PC-3 (cell line): ENCODE measurements at regions not wholly inside any gene's neighbourhood (a gene's known extent, or its start where the extent isn't known, plus 50 kb on each side); places are given as distances from the start of the nearest gene placed in this dataset.

ENCODE experiments used
- ATAC-seq: fragments of 200-7000 bp; cut with Tn5 transposase; 2 replicates; pipeline ENCODE4 v1.9.1; 2020; ENCODE audit warnings: mild to moderate bottlenecking, moderate library complexity
- BruUV-seq: library from RNA; stranded (reverse); fragments of 400-500 nt; replicated peaks from 2 replicates; lab custom pipeline; 2021; lab: Mats Ljungman, UMichigan
- CTCF ChIA-PET: fragments of 300-600 bp; sonication (Branson Sonifier 250); formaldehyde crosslinking; loops from one replicate; lab custom pipeline; 2022; ENCODE audit warnings: antibody characterized with exemption; lab: Charles Lee
- POLR2A ChIA-PET: fragments of 300-600 bp; sonication (Branson Sonifier 250); formaldehyde crosslinking; loops from one replicate; lab custom pipeline; 2022; ENCODE audit warnings: antibody characterized with exemption; ENCODE audit not compliant: unreplicated experiment; lab: Charles Lee
- DNase-seq: peaks from one replicate; pipeline ENCODE4 v3.0.0-alpha.2; 2015
- H2AFZ ChIP-seq: fragments of 300-600 bp; sonication (generic); 2 replicates; pipeline ENCODE4 v1.6.0; 2016; ENCODE audit warnings: antibody characterized with exemption, low read length
- H3F3A ChIP-seq: fragments of 300-600 bp; sonication (generic); one replicate; pipeline ENCODE4 v1.6.0; 2017; ENCODE audit warnings: antibody characterized with exemption, low read length, control low read depth, mild to moderate bottlenecking; ENCODE audit not compliant: unreplicated experiment
- H3K27ac ChIP-seq: fragments of 300-600 bp; sonication (generic); 2 replicates; pipeline ENCODE4 v1.5.1; 2016; ENCODE audit warnings: mild to moderate bottlenecking, low read length
- H3K27me3 ChIP-seq: fragments of 300-600 bp; sonication (generic); 2 replicates; pipeline ENCODE4 v1.6.1; 2016; ENCODE audit warnings: low read length, mixed read lengths
- H3K36me3 ChIP-seq: fragments of 300-600 bp; sonication (generic); 2 replicates; pipeline ENCODE4 v1.6.1; 2016; ENCODE audit warnings: low read depth, mixed run types, low read length, mixed read lengths
- H3K4me1 ChIP-seq: fragments of 300-600 bp; sonication (generic); 2 replicates; pipeline ENCODE4 v1.5.1; 2016; ENCODE audit warnings: low read length; ENCODE audit not compliant: insufficient read depth
- H3K4me2 ChIP-seq: fragments of 300-600 bp; sonication (generic); 2 replicates; pipeline ENCODE4 v1.6.0; 2016; ENCODE audit warnings: low read length
- H3K4me3 ChIP-seq: fragments of 300-600 bp; sonication (generic); 2 replicates; pipeline ENCODE4 v1.5.1; 2016; ENCODE audit warnings: mild to moderate bottlenecking, low read length, mixed read lengths
- H3K79me2 ChIP-seq: fragments of 300-600 bp; sonication (generic); 2 replicates; pipeline ENCODE4 v1.6.1; 2017; ENCODE audit warnings: low read length, mixed read lengths
- H3K9ac ChIP-seq: fragments of 300-600 bp; sonication (generic); 2 replicates; pipeline ENCODE4 v1.6.0; 2016; ENCODE audit warnings: mild to moderate bottlenecking, low read length
- H3K9me2 ChIP-seq: fragments of 300-600 bp; sonication (generic); replicated peaks from 2 replicates; pipeline ENCODE4 v1.6.1; 2016; ENCODE audit warnings: mixed run types, low read length, mixed read lengths
- H3K9me3 ChIP-seq: fragments of 300-600 bp; sonication (generic); 2 replicates; pipeline ENCODE4 v1.6.1; 2016; ENCODE audit warnings: low read length, mixed read lengths
- H4K20me1 ChIP-seq: fragments of 300-600 bp; sonication (generic); 2 replicates; pipeline ENCODE4 v1.6.1; 2016; ENCODE audit warnings: low read length, mixed read lengths
- EZH2 ChIP-seq: fragments of 300-600 bp; sonication (generic); IDR thresholded peaks from one replicate; pipeline ENCODE4 v1.6.1; 2017; ENCODE audit warnings: antibody characterized with exemption, mild to moderate bottlenecking, low read length; ENCODE audit not compliant: unreplicated experiment
- EZH2phosphoT487 ChIP-seq: fragments of 300-600 bp; sonication (generic); IDR thresholded peaks from 2 replicates; pipeline ENCODE4 v1.6.1; 2018; ENCODE audit warnings: mild to moderate bottlenecking, antibody characterized with exemption, low read length, borderline replicate concordance
- intact Hi-C: fragments of 100-400 bp; cut with micrococcal nuclease; formaldehyde crosslinking; loops from 2 replicates; pipeline ENCODE4 v1.9.0; 2023
- TF ChIP-seq, protein P1 (sequence below): fragments of 300-600 bp; sonication (generic); conservative IDR thresholded peaks from 2 replicates; pipeline ENCODE4 v1.5.1; 2017; ENCODE audit warnings: antibody characterized with exemption, low read depth, mild to moderate bottlenecking, low read length

DNA sequence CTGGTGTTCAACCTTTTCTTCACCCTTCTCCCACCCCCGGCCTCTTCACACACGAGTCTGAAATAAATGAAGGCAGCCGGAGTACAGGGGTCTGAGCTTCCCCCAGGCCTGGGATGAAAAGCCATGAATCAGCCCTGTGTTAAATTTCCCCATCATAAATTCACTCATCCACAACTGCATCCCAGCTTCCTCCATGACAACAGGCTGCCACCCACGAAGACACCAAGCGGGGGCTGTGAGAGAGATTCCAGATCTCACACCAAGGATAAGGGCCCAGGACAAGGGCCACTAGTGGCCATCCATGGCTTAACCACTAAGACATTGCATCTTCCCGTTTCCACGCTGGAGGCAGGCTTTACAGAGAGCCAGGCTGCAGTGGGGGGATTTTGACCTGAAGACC lies 93.9 kb upstream of the NCOR2 start:
- H4K20me1 ChIP-seq = no peaks in the 10 kb centered on the region
- no peaks in the 10 kb centered on the region for H3K36me3 ChIP-seq
- no TSS peak for BruUV-seq
- no peak overlapping the region for H3K9ac ChIP-seq
- H3K4me3 ChIP-seq = no peak overlapping the region
- H3K9me2 ChIP-seq = no peaks in the 10 kb centered on the region
- no peak overlapping the region for H3K4me2 ChIP-seq
- H2AFZ ChIP-seq = no peak overlapping the region
- H3F3A ChIP-seq = no peaks in the 10 kb centered on the region
- CTCF ChIA-PET = no interaction called here
- POLR2A ChIA-PET = interaction anchor here (0.6 kb wide), 1 partner anchor 81 kb away, joined by 3 read pairs; no protein-coding TSS in a partner anchor
- DNase-seq (no peak), ATAC-seq (no peak; the same call in 1 of the 2 replicates)
- H3K27me3 ChIP-seq = no peaks in the 10 kb centered on the region
- H3K4me1 ChIP-seq = no peaks in the 10 kb centered on the region
- H3K9me3 ChIP-seq = no peaks in the 10 kb centered on the region
- no peak overlapping the region for H3K27ac ChIP-seq
- intact Hi-C loops = no loop called here
- TF ChIP-seq, protein P1, sequence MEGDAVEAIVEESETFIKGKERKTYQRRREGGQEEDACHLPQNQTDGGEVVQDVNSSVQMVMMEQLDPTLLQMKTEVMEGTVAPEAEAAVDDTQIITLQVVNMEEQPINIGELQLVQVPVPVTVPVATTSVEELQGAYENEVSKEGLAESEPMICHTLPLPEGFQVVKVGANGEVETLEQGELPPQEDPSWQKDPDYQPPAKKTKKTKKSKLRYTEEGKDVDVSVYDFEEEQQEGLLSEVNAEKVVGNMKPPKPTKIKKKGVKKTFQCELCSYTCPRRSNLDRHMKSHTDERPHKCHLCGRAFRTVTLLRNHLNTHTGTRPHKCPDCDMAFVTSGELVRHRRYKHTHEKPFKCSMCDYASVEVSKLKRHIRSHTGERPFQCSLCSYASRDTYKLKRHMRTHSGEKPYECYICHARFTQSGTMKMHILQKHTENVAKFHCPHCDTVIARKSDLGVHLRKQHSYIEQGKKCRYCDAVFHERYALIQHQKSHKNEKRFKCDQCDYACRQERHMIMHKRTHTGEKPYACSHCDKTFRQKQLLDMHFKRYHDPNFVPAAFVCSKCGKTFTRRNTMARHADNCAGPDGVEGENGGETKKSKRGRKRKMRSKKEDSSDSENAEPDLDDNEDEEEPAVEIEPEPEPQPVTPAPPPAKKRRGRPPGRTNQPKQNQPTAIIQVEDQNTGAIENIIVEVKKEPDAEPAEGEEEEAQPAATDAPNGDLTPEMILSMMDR = 0 out of 2 replicates have a peak, but pooled peaks have one; percentile 14
- TF ChIP-seq EZH2 = no peak
- H3K79me2 ChIP-seq = no peaks in the 10 kb centered on the region

DNA sequence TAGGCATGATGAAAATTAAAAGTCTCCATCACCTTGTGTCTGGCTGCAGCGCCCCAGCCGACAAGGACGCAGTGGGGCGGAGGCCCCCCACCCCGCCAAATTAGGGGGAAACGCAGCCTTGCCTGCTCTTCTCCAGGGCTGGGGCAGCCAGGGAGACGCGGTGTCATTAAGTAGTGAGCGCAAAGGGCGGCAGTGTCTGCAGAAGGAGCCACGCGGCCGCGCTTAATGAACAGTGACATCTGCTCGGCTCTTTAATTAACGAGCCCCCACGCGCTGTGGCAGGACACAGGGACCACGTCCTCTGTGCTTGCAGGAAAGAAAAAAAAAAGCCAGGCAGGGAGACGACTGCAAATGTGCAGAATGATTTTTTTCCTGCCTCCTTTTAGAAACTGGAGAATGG lies 93.4 kb upstream of the NCOR2 start:
- Histone ChIP-seq H3K4me2 (no peak overlapping the region), H3K9ac (no peak overlapping the region), H3K9me3 (no peaks in the 10 kb centered on the region), H3K79me2 (no peaks in the 10 kb centered on the region), H3K4me3 (no peak overlapping the region), H2AFZ (no peak overlapping the region), H3K4me1 (no peaks in the 10 kb centered on the region), H3K27me3 (no peaks in the 10 kb centered on the region), H3K9me2 (no peaks in the 10 kb centered on the region), H3K27ac (no peak overlapping the region), H3K36me3 (no peaks in the 10 kb centered on the region), H4K20me1 (no peaks in the 10 kb centered on the region), H3F3A (no peaks in the 10 kb centered on the region)
- TF ChIP-seq EZH2 (no peak), EZH2phosphoT487 (no peak)
- TF ChIP-seq, protein P1 = no peak
- DNase-seq (no peak), ATAC-seq (no peak)
- CTCF ChIA-PET = interaction anchor here (0.6 kb wide), 1 partner anchor 9 kb away, joined by 8 read pairs; no protein-coding TSS in a partner anchor
- intact Hi-C loops = no loop called here
- POLR2A ChIA-PET = no interaction called here
- no TSS peak for BruUV-seq

DNA sequence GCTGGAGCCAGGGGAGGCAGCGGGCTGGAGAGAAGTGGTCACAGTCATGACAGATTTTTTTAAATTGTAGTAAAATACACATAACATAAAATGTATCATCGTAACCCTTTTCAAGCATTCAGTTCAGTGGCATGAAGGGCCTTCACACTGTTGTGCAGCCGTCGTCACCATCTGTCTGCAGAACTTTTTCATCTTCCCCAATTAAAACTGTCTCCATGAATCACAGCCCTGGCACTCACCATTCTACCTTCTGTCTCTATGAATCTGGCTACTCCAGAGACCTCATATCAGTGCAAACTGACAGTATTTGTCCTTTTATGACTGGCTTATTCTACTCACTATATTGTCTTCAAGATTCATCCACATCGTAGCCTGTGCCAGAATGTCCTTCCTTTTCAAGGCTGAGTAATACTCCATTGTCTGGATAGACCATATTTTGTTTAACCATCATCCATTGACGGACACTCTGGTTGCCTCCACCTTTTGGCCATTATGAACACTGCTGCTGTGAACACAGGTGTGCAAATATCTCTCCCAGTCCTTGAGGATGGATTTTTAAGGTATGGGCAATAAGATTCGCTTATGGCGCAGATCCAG lies 91.5 kb upstream of the NCOR2 start:
- H4K20me1 ChIP-seq = no peaks in the 10 kb centered on the region
- no peak overlapping the region for H3K27ac ChIP-seq
- H2AFZ ChIP-seq = no peak overlapping the region
- CTCF ChIA-PET = no interaction called here
- no TSS peak for BruUV-seq
- H3K4me2 ChIP-seq = no peak overlapping the region
- H3K27me3 ChIP-seq = no peaks in the 10 kb centered on the region
- intact Hi-C loops = no loop called here
- no peak for ATAC-seq
- no peaks in the 10 kb centered on the region for H3K9me3 ChIP-seq
- POLR2A ChIA-PET = no interaction called here
- no peak overlapping the region for H3K4me3 ChIP-seq
- H3K36me3 ChIP-seq = no peaks in the 10 kb centered on the region
- DNase-seq = no peak
- H3K9ac ChIP-seq = no peak overlapping the region
- H3K9me2 ChIP-seq = no peaks in the 10 kb centered on the region
- H3F3A ChIP-seq = no peaks in the 10 kb centered on the region
- no peaks in the 10 kb centered on the region for H3K79me2 ChIP-seq
- no peaks in the 10 kb centered on the region for H3K4me1 ChIP-seq
- no peak for TF ChIP-seq EZH2phosphoT487
- no peak for TF ChIP-seq EZH2
- TF ChIP-seq, protein P1 = no peak
